KMS-11 (cell line): ENCODE measurements at regions not wholly inside any gene's neighbourhood (a gene's known extent, or its start where the extent isn't known, plus 50 kb on each side); places are given as distances from the start of the nearest gene placed in this dataset.

Experiments
- H2AFZ ChIP-seq: fragments of 200-600 bp; sonication (generic); 2 replicates; pipeline ENCODE4 v1.6.1; 2016; ENCODE audit warnings: antibody characterized with exemption, mixed run types, low read depth
- H3K27ac ChIP-seq: fragments of 200-600 bp; sonication (generic); 2 replicates; pipeline ENCODE4 v1.6.1; 2016; ENCODE audit warnings: mild to moderate bottlenecking, mixed run types
- H3K27me3 ChIP-seq: fragments of 200-600 bp; sonication (generic); 2 replicates; pipeline ENCODE4 v1.6.1; 2017; ENCODE audit warnings: mild to moderate bottlenecking, low read depth, mixed run types, moderate library complexity; ENCODE audit not compliant: insufficient read depth
- H3K36me3 ChIP-seq: fragments of 200-600 bp; sonication (generic); 2 replicates; pipeline ENCODE4 v1.6.1; 2017; ENCODE audit warnings: mild to moderate bottlenecking, mixed run types; ENCODE audit not compliant: insufficient read depth
- H3K4me1 ChIP-seq: fragments of 200-600 bp; sonication (generic); 2 replicates; pipeline ENCODE4 v1.6.1; 2016; ENCODE audit warnings: mild to moderate bottlenecking, low read depth, mixed run types; ENCODE audit not compliant: poor library complexity, severe bottlenecking
- H3K4me2 ChIP-seq: fragments of 200-600 bp; sonication (generic); 2 replicates; pipeline ENCODE4 v1.7.0; 2016; ENCODE audit warnings: mild to moderate bottlenecking, mixed run types
- H3K4me3 ChIP-seq: fragments of 200-600 bp; sonication (generic); IDR thresholded peaks from 2 replicates; pipeline ENCODE4 v1.6.1; 2017; ENCODE audit warnings: low read depth, low read length, mixed read lengths; ENCODE audit not compliant: insufficient read depth
- H3K79me2 ChIP-seq: fragments of 200-600 bp; sonication (generic); 2 replicates; pipeline ENCODE4 v1.6.1; 2016; ENCODE audit warnings: low read depth, mixed run types; ENCODE audit not compliant: insufficient read depth
- H3K9ac ChIP-seq: fragments of 200-600 bp; sonication (generic); 2 replicates; pipeline ENCODE4 v1.6.1; 2016; ENCODE audit warnings: mild to moderate bottlenecking, mixed run types
- H4K20me1 ChIP-seq: fragments of 200-600 bp; sonication (generic); 2 replicates; pipeline ENCODE4 v1.6.1; 2016; ENCODE audit warnings: mild to moderate bottlenecking, mixed run types; ENCODE audit not compliant: insufficient read depth
- TF ChIP-seq, protein P1 (sequence below): fragments of 200-600 bp; sonication (generic); conservative IDR thresholded peaks from 2 replicates; pipeline ENCODE4 v1.6.1; 2017; ENCODE audit warnings: low read depth, mild to moderate bottlenecking, antibody characterized with exemption, low read length, moderate library complexity, mixed read lengths

DNA sequence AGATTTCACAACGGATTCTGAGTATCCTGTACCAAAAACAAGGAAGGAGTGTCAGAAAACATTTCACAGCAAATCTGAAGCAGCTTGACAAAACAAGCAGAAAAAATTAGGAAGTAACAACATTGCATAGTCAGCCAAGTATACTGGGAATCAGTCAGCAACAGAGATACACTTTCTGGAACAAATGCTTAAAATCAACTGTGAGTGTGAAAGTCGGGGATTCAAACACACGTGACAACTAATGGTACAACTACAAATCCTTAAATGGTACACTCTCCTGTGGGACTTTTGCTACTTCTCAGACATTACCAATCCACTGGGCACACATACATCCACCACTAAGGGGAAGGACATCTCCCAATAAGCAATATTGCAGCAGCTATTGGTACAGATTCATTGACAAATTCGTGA lies 296.6 kb upstream of the MME start:
- no peak overlapping the region for H3K4me3 ChIP-seq
- H3K9ac ChIP-seq: no peak overlapping the region
- TF ChIP-seq, protein P1, sequence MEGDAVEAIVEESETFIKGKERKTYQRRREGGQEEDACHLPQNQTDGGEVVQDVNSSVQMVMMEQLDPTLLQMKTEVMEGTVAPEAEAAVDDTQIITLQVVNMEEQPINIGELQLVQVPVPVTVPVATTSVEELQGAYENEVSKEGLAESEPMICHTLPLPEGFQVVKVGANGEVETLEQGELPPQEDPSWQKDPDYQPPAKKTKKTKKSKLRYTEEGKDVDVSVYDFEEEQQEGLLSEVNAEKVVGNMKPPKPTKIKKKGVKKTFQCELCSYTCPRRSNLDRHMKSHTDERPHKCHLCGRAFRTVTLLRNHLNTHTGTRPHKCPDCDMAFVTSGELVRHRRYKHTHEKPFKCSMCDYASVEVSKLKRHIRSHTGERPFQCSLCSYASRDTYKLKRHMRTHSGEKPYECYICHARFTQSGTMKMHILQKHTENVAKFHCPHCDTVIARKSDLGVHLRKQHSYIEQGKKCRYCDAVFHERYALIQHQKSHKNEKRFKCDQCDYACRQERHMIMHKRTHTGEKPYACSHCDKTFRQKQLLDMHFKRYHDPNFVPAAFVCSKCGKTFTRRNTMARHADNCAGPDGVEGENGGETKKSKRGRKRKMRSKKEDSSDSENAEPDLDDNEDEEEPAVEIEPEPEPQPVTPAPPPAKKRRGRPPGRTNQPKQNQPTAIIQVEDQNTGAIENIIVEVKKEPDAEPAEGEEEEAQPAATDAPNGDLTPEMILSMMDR: no peak
- H3K79me2 ChIP-seq: no peaks in the 10 kb centered on the region
- H2AFZ ChIP-seq: no peak overlapping the region
- no peak overlapping the region for H3K27ac ChIP-seq
- no peaks in the 10 kb centered on the region for H3K4me1 ChIP-seq
- H3K36me3 ChIP-seq: no peaks in the 10 kb centered on the region
- H4K20me1 ChIP-seq: no peaks in the 10 kb centered on the region
- H3K27me3 ChIP-seq: no peaks in the 10 kb centered on the region
- no peak overlapping the region for H3K4me2 ChIP-seq

DNA sequence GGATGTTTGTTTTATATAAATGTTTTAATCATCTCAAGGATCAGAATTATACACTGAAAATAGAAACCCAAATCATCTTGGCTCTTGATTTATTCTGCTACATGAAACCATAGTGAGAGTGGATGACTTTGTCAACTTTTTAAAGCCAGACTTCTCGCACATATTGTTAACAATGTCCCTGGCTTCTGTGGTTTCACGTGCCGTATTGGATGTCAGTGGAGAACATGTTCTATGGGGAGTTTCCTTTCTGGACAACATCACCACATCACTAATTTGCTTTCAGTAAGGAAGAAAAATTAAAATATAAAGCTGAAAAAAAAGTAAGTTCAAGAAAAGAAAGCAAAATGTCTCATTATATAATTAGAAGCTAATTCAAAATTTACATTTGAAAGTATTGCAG lies 297.1 kb upstream of the MME start:
- H3K4me1 ChIP-seq: no peaks in the 10 kb centered on the region
- H3K9ac ChIP-seq: no peak overlapping the region
- H4K20me1 ChIP-seq: no peaks in the 10 kb centered on the region
- H2AFZ ChIP-seq: no peak overlapping the region
- H3K36me3 ChIP-seq: no peaks in the 10 kb centered on the region
- no peaks in the 10 kb centered on the region for H3K27me3 ChIP-seq
- no peak overlapping the region for H3K27ac ChIP-seq
- no peak overlapping the region for H3K4me2 ChIP-seq
- no peak overlapping the region for H3K4me3 ChIP-seq
- H3K79me2 ChIP-seq: no peaks in the 10 kb centered on the region
- TF ChIP-seq, protein P1: no peak

DNA sequence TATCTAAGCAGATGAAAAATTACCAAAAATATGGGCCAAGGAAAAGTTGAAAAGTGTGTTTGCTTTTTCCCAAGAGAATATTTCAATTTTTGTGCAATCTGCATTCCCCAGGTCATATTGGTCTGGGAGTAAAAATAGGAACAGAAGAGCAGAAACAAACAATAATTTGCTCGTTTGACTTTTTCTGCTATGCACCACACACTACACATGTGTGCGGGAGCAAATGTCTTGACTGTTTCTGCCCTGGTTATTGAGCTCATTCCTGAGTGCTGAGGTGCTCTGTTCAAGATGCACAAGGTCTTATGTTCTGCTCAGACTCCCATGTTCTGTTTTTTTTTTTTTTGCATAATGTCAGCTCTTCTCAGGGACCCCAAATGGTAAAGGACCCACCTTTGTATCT lies 298.0 kb upstream of the MME start:
- Histone ChIP-seq H4K20me1 (no peaks in the 10 kb centered on the region), H3K4me2 (no peak overlapping the region), H3K4me1 (no peaks in the 10 kb centered on the region), H3K79me2 (no peaks in the 10 kb centered on the region), H3K9ac (no peak overlapping the region), H3K4me3 (no peak overlapping the region), H3K27me3 (no peaks in the 10 kb centered on the region), H3K27ac (no peak overlapping the region), H2AFZ (no peak overlapping the region), H3K36me3 (no peaks in the 10 kb centered on the region)
- TF ChIP-seq, protein P1: no peak

DNA sequence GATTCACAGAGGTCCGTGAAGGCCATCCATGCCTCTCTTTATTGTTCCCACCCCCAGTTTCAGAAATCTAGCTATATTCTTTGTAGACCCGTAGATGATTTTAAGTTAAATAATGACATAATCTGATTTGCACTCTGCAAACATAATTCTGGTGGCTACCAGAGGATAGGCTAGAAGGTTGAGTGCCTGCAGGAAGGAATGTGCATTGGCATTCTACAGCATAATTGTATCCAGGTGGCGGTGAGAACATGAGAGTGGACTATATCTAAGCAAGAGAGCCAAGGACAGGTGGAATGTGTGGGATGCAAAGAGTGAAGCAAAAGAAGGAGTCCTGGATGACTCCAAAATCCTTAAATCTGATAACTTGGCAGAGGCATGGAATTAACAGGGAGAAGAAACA lies 298.5 kb upstream of the MME start:
- Histone ChIP-seq H3K4me1 (no peaks in the 10 kb centered on the region), H2AFZ (no peak overlapping the region), H4K20me1 (no peaks in the 10 kb centered on the region), H3K4me3 (no peak overlapping the region), H3K9ac (no peak overlapping the region), H3K79me2 (no peaks in the 10 kb centered on the region), H3K27ac (no peak overlapping the region), H3K27me3 (no peaks in the 10 kb centered on the region), H3K36me3 (no peaks in the 10 kb centered on the region), H3K4me2 (no peak overlapping the region)
- TF ChIP-seq, protein P1: no peak

DNA sequence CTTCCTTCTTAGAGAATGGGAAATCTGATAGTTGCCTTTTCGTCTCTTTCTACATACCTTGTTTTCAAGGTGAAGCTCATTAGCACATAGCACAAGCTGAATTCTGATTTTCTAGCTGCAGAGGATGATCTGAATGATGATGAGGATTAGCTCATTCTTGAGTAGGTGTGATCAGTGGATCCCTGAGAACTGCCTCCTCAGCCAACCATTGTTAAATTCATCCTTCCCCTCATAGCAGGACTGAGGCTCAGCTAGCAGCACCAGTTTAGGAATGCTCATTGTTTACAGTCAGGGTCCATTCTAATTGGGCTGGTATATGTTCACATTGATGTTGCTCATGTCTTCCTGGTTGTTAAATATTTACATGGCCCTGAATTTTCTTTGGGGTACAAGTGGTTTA lies 299.9 kb upstream of the MME start:
- no peaks in the 10 kb centered on the region for H3K79me2 ChIP-seq
- no peak overlapping the region for H3K27ac ChIP-seq
- H3K4me2 ChIP-seq: no peak overlapping the region
- H3K4me1 ChIP-seq: no peaks in the 10 kb centered on the region
- H4K20me1 ChIP-seq: no peaks in the 10 kb centered on the region
- H3K36me3 ChIP-seq: no peaks in the 10 kb centered on the region
- no peak overlapping the region for H3K4me3 ChIP-seq
- TF ChIP-seq, protein P1: no peak
- no peaks in the 10 kb centered on the region for H3K27me3 ChIP-seq
- H2AFZ ChIP-seq: no peak overlapping the region
- H3K9ac ChIP-seq: no peak overlapping the region
